Thoracic aorta (tissue), 2 donors: ENCODE measurements at regions not wholly inside any gene's neighbourhood (a gene's known extent, or its start where the extent isn't known, plus 50 kb on each side); places are given as distances from the start of the nearest gene placed in this dataset.

ENCODE experiments used
- ATAC-seq: fragments of 150-250 bp; one replicate; pipeline ENCODE4 v1.8.0; 2017; ENCODE audit warnings: low read depth; ENCODE audit not compliant: insufficient number of reproducible peaks, low FRiP score
- DNase-seq: peaks from one replicate; pipeline ENCODE4 v3.0.0-alpha.2; 2020; ENCODE audit warnings: low spot score
- H3K27ac ChIP-seq, 2 donors: fragments of 200-600 bp; sonication (generic); 1 replicate in 1 of 2; 2 replicates in 1 of 2; pipeline ENCODE4 v1.5.1; 2016; ENCODE audit warnings: mild to moderate bottlenecking in 2 of 2, moderate library complexity in 2 of 2
- H3K27me3 ChIP-seq: fragments of 200-600 bp; sonication (generic); replicated peaks from 2 replicates; pipeline ENCODE4 v1.6.0; 2016; ENCODE audit warnings: mild to moderate bottlenecking; ENCODE audit not compliant: insufficient read depth
- H3K36me3 ChIP-seq: fragments of 200-600 bp; sonication (generic); one replicate; pipeline ENCODE4 v1.5.1; 2016
- H3K4me1 ChIP-seq, 2 donors: fragments of 200-600 bp; sonication (generic); 1 replicate in 1 of 2; 2 replicates in 1 of 2; pipeline versions ENCODE4 v1.5.1 to v1.6.0; 2016; ENCODE audit warnings: low read depth in 2 of 2, mild to moderate bottlenecking in 1 of 2; ENCODE audit not compliant: control insufficient read depth in 1 of 2
- H3K4me3 ChIP-seq: fragments of 200-600 bp; sonication (generic); 2 replicates; pipeline ENCODE4 v1.5.1; 2016; ENCODE audit warnings: mild to moderate bottlenecking
- H3K9me3 ChIP-seq: fragments of 200-600 bp; sonication (generic); 2 replicates; pipeline ENCODE4 v1.5.1; 2016
- CTCF ChIP-seq: fragments of 200-600 bp; sonication (generic); IDR thresholded peaks from one replicate; pipeline ENCODE4 v1.5.1; 2019; ENCODE audit warnings: antibody characterized with exemption

- no peak overlapping the region for H3K4me3 ChIP-seq
- ATAC-seq = no peak
These were observed 440.1 kb downstream of the PREX1 start for GRCh38 chr20:48387675-48388074.

GRCh38 chr20:48385527-48385926 lies 442.3 kb downstream of the PREX1 start:
- Histone ChIP-seq H3K27ac (no peak overlapping the region), H3K4me3 (no peak overlapping the region), H3K27me3 (no peaks in the 10 kb centered on the region), H3K4me1 (no peaks in the 10 kb centered on the region), H3K36me3 (no peaks in the 10 kb centered on the region), H3K9me3 (no peaks in the 10 kb centered on the region)
- ATAC-seq (no peak), DNase-seq (no peak)
- no peak for TF ChIP-seq CTCF

More at GRCh38 chr20:48387675-48388074, 440.1 kb downstream of the PREX1 start:
- no peak for TF ChIP-seq CTCF
- no peak overlapping the region for H3K27ac ChIP-seq
- H3K27me3 ChIP-seq = no peaks in the 10 kb centered on the region
- no peaks in the 10 kb centered on the region for H3K36me3 ChIP-seq
- no peaks in the 10 kb centered on the region for H3K9me3 ChIP-seq
- H3K4me1 ChIP-seq = no peaks in the 10 kb centered on the region
- DNase-seq = no peak

- Histone ChIP-seq H3K27ac (no peak overlapping the region), H3K9me3 (no peaks in the 10 kb centered on the region), H3K36me3 (no peaks in the 10 kb centered on the region), H3K4me1 (no peaks in the 10 kb centered on the region), H3K27me3 (no peaks in the 10 kb centered on the region), H3K4me3 (no peak overlapping the region)
- DNase-seq = no peak
- TF ChIP-seq CTCF = no peak
- no peak for ATAC-seq
These were observed 442.7 kb downstream of the PREX1 start for GRCh38 chr20:48385114-48385513.

GRCh38 chr20:48384147-48384818 lies 443.5 kb downstream of the PREX1 start:
- no peak for TF ChIP-seq CTCF
- no peaks in the 10 kb centered on the region for H3K4me1 ChIP-seq
- ATAC-seq (no peak), DNase-seq (no peak)
- H3K27ac ChIP-seq = no peak overlapping the region
- no peaks in the 10 kb centered on the region for H3K27me3 ChIP-seq
- no peak overlapping the region for H3K4me3 ChIP-seq
- H3K36me3 ChIP-seq = no peaks in the 10 kb centered on the region
- H3K9me3 ChIP-seq = no peaks in the 10 kb centered on the region

GRCh38 chr20:48383252-48383651 lies 444.5 kb downstream of the PREX1 start:
- no peak overlapping the region for H3K4me3 ChIP-seq
- H3K27ac ChIP-seq = no peak overlapping the region
- H3K36me3 ChIP-seq = no peaks in the 10 kb centered on the region
- DNase-seq (no peak), ATAC-seq (no peak)
- no peaks in the 10 kb centered on the region for H3K27me3 ChIP-seq
- no peaks in the 10 kb centered on the region for H3K9me3 ChIP-seq
- H3K4me1 ChIP-seq = no peaks in the 10 kb centered on the region
- no peak for TF ChIP-seq CTCF
